Left ventricle myocardium inferior (tissue), 1 donor: ENCODE measurements at regions not wholly inside any gene's neighbourhood (a gene's known extent, or its start where the extent isn't known, plus 50 kb on each side); places are given as distances from the start of the nearest gene placed in this dataset. TPM values are rescaled to one million over a fixed set of nuclear protein-coding genes. Genes with fewer than 3 reads are reported as not detected.

Source experiments
- DNase-seq: peaks from one replicate; pipeline ENCODE4 v3.0.0-alpha.2; 2020
- H3K27ac ChIP-seq: fragments of 200-600 bp; replicated peaks from 2 replicates; pipeline ENCODE4 v1.8.0; 2021
- H3K27me3 ChIP-seq: fragments of 200-600 bp; 2 replicates; pipeline ENCODE4 v1.8.0; 2021; ENCODE audit warnings: low read depth
- H3K36me3 ChIP-seq: fragments of 200-600 bp; 2 replicates; pipeline ENCODE4 v1.8.0; 2021
- H3K4me1 ChIP-seq: fragments of 200-600 bp; 2 replicates; pipeline ENCODE4 v1.8.0; 2021
- H3K4me3 ChIP-seq: fragments of 200-600 bp; 2 replicates; pipeline ENCODE4 v1.8.0; 2021; ENCODE audit warnings: mild to moderate bottlenecking, moderate library complexity
- H3K9me3 ChIP-seq: fragments of 200-600 bp; replicated peaks from 2 replicates; pipeline ENCODE4 v1.8.0; 2021
- CTCF ChIP-seq: fragments of 200-600 bp; IDR thresholded peaks from 2 replicates; pipeline ENCODE4 v1.8.0; 2021; ENCODE audit warnings: antibody characterized with exemption, mild to moderate bottlenecking, borderline replicate concordance
- intact Hi-C: fragments of 100-400 bp; cut with micrococcal nuclease; formaldehyde crosslinking; loops from one replicate; pipeline ENCODE4 v1.11.0; 2022
- microRNA-seq: library from miRNA; unstranded; fragments of <30 nt; microRNA quantifications from one replicate; pipeline ENCODE4 v1.2.0, GENCODE V29; 2020
- donor health status: DM: no; HTN: yes; CAD: no; lungs with severe emphysema.

GRCh38 chr5:129400395-129400983 is 59.6 kb upstream of the ADAMTS19 start:
- DNase-seq = no peak
- Histone ChIP-seq H3K4me1 (no peaks in the 10 kb centered on the region), H3K4me3 (no peak overlapping the region), H3K9me3 (no peaks in the 10 kb centered on the region), H3K27me3 (no peaks in the 10 kb centered on the region), H3K27ac (no peak overlapping the region), H3K36me3 (no peaks in the 10 kb centered on the region)
- peak; percentile 38 for TF ChIP-seq CTCF
- intact Hi-C loops = no loop called here

GRCh38 chr5:129405222-129405621 is 54.9 kb upstream of the ADAMTS19 start:
- Histone ChIP-seq H3K27me3 (no peaks in the 10 kb centered on the region), H3K4me3 (no peak overlapping the region), H3K36me3 (no peaks in the 10 kb centered on the region), H3K27ac (no peak overlapping the region), H3K4me1 (no peaks in the 10 kb centered on the region), H3K9me3 (no peaks in the 10 kb centered on the region)
- TF ChIP-seq CTCF = no peak
- intact Hi-C loops = no loop called here
- no peak for DNase-seq

- DNase-seq = no peak
- Histone ChIP-seq H3K27ac (no peak overlapping the region), H3K27me3 (no peaks in the 10 kb centered on the region), H3K9me3 (no peaks in the 10 kb centered on the region), H3K4me3 (no peak overlapping the region), H3K4me1 (no peaks in the 10 kb centered on the region), H3K36me3 (no peaks in the 10 kb centered on the region)
- intact Hi-C loops = no loop called here
- no peak for TF ChIP-seq CTCF
Measured at GRCh38 chr5:129406440-129406839, 53.7 kb upstream of the ADAMTS19 start.

Small RNA genes in the stretch of these regions (microRNA-seq; reads per million reads assigned to microRNA genes)
- not detected for gene MIR4460
